ENCODE measurements at regions not wholly inside any gene's neighbourhood (a gene's known extent, or its start where the extent isn't known, plus 50 kb on each side); places are given as distances from the start of the nearest gene placed in this dataset.

DNA sequence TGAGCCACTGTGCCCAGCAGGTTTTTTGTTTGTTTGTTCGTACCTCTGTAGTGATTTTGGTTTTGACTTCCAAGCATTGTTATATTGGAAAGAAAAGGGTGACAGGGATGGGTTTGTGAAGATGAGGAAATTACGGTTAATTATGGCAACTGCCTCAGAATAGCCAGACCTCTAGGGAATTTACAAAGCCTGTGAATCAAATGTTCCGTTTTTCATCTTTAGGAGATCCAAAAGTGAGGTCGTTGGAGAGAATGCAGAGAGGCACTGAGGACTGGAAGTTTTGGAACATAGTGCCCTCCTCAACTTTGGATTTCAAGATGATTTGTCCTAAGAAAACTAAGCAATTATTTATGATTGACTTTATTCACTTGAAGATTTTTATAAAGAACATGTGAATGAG lies 54.5 kb upstream of the EVL start:
- Mint-ChIP-seq H3K27ac (no peak overlapping the region), H3K36me3 (ENCODE audit: low read depth) (no peaks in the 10 kb centered on the region), H3K27me3 (no peaks in the 10 kb centered on the region), H3K4me1 (peaks cover 7% of the 10 kb centered on the region), H3K4me3 (no peak overlapping the region), H3K9me3 (no peaks in the 10 kb centered on the region)
- intact Hi-C loops (cut with micrococcal nuclease), result no loop called here
- DNase-seq (no peak), ATAC-seq (ENCODE audit: low read depth) (no peak)
- ChIA-PET POLR2A (interaction anchor here (0.6 kb wide), 1 partner anchor 279 kb away, joined by 6 read pairs; no protein-coding TSS in a partner anchor), CTCF (no interaction called here)
- TF ChIP-seq, protein P1, sequence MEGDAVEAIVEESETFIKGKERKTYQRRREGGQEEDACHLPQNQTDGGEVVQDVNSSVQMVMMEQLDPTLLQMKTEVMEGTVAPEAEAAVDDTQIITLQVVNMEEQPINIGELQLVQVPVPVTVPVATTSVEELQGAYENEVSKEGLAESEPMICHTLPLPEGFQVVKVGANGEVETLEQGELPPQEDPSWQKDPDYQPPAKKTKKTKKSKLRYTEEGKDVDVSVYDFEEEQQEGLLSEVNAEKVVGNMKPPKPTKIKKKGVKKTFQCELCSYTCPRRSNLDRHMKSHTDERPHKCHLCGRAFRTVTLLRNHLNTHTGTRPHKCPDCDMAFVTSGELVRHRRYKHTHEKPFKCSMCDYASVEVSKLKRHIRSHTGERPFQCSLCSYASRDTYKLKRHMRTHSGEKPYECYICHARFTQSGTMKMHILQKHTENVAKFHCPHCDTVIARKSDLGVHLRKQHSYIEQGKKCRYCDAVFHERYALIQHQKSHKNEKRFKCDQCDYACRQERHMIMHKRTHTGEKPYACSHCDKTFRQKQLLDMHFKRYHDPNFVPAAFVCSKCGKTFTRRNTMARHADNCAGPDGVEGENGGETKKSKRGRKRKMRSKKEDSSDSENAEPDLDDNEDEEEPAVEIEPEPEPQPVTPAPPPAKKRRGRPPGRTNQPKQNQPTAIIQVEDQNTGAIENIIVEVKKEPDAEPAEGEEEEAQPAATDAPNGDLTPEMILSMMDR (IDR thresholded peaks at IDR 0.05), result no peak

DNA sequence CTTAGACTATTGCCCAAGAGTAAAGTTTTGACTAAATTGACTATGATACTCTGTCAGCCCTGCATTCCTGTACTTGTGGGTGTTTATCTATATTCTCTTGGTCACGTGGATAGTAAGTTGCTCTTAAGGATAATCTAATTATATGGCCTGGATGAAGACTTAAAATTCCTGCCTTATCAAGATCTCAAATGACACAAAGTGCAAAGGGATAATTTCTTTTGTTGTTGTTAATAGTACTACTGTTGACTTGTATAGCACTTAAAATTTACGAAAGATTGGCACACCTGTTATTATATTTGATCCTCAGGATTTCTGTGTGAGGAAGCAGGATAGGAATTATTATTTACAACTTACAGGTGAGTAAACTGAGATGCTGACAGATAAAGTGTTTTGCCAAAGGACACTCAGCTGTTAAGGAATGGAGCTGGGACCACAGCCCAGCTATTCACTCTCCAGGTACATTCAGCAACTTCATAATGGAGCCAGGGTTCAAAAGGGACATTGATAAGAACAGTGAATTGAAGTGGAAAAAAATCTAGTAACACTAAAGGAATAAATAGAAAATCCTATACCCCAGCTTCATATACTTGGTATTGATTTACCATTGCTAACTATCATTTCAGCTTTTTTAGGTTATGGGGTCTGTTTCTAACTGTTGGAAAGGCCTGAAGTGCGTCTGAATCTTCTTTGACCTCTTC lies 53.4 kb upstream of the EVL start:
- CTCF ChIA-PET, result no interaction called here
- ATAC-seq (ENCODE audit: low read depth), result no peak
- POLR2A ChIA-PET, result no interaction called here

DNA sequence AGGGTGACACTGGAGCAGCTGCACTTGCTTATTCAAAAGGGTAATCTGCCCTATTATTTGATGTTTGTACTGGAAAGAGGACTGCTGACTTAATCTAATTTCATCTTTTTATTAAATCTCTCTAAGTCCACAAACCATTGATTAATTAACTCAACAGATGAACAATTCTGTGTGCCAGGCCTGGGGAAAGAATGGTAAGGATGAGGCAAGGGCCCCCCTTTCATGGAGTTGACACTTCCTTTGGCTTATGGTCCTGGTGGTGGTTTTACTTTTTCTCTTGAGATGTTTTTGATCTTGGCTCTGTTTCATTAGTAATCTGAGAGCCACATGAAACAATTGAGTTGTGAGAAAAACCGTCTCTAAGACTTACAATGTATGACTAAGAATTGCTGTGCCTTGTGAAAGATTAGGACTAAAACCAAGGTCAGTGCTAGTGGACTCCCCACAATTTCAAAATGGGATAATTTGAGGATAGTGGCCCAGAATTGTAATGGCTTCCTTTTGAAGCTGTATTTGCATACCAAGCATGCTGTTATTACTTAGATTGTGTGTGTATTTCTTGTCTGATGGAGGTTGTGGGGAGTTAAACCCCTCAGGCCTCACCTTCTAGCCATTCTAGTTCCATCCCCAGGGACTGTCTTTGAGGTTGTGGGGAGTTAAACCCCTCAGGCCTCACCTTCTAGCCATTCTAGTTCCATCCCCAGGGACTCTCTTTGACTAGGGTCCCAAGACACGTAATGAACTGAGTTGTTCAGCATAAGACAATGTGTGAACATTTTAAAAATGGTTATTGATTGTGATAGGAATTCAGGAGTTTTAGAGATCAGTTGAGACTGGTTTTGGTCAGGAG lies 52.5 kb upstream of the EVL start:
- TF ChIP-seq, protein P1 (IDR thresholded peaks at IDR 0.05), result no peak
- POLR2A ChIA-PET, result no interaction called here
- no peak overlapping the region for H3K4me3 Mint-ChIP-seq

More for the DNA sequence above, 53.4 kb upstream of the EVL start:
- no peaks in the 10 kb centered on the region for H3K36me3 Mint-ChIP-seq (ENCODE audit: low read depth)
- no peak overlapping the region for H3K27ac Mint-ChIP-seq
- TF ChIP-seq, protein P1 (IDR thresholded peaks at IDR 0.05), result no peak
- H3K27me3 Mint-ChIP-seq, result no peaks in the 10 kb centered on the region
- H3K4me1 Mint-ChIP-seq, result peaks cover 7% of the 10 kb centered on the region
- H3K9me3 Mint-ChIP-seq, result no peaks in the 10 kb centered on the region
- H3K4me3 Mint-ChIP-seq, result no peak overlapping the region
- DNase-seq, result no peak
- intact Hi-C loops (cut with micrococcal nuclease), result no loop called here

DNA sequence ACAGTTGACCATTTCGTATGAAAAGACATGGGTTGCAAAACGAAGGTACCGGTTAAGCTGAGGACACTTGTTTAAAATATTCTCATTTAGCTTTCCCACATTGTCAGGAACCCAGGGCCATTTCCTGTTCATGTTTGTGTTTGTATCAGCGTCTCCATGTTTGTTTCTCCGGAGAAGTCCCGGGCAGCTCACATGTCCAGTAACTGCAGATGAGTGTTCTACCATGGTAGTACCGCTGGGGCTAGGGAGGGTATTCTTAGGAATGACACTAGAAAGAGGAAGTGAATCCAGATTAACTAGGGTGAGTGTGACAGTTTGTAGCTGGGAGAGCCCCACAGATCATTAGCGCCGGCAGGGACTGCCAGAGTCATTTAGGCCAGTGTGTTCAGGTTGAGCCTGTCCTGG lies 50.0 kb upstream of the EVL start:
- intact Hi-C loops (cut with micrococcal nuclease), result no loop called here
- Mint-ChIP-seq H3K4me1 (peaks cover 4% of the 10 kb centered on the region), H3K27ac (no peak overlapping the region), H3K9me3 (no peaks in the 10 kb centered on the region), H3K4me3 (no peak overlapping the region), H3K36me3 (ENCODE audit: low read depth) (no peaks in the 10 kb centered on the region), H3K27me3 (no peaks in the 10 kb centered on the region)
- TF ChIP-seq, protein P1 (IDR thresholded peaks at IDR 0.05), result no peak
- ATAC-seq (ENCODE audit: low read depth) (peak; percentile 47), DNase-seq (no peak)
- ChIA-PET POLR2A (no interaction called here), CTCF (no interaction called here)

More for the DNA sequence above, 52.5 kb upstream of the EVL start:
- DNase-seq, result no peak
- no peaks in the 10 kb centered on the region for H3K9me3 Mint-ChIP-seq
- no peaks in the 10 kb centered on the region for H3K27me3 Mint-ChIP-seq
- no peak overlapping the region for H3K27ac Mint-ChIP-seq
- intact Hi-C loops (cut with micrococcal nuclease), result no loop called here
- CTCF ChIA-PET, result no interaction called here
- no peaks in the 10 kb centered on the region for H3K36me3 Mint-ChIP-seq (ENCODE audit: low read depth)
- peaks cover 4% of the 10 kb centered on the region for H3K4me1 Mint-ChIP-seq
- no peak for ATAC-seq (ENCODE audit: low read depth)

All from activated B cell treated with CpG ODN at 0.5 μM for 24 hours (primary cell).